DOHH2 (cell line): ENCODE measurements at regions not wholly inside any gene's neighbourhood (a gene's known extent, or its start where the extent isn't known, plus 50 kb on each side); places are given as distances from the start of the nearest gene placed in this dataset.

Experiments used
- H3F3A ChIP-seq: fragments of 200-600 bp; sonication (generic), shearing (Covaris generic); 2 replicates; pipeline ENCODE4 v1.6.0; 2016; ENCODE audit warnings: antibody characterized with exemption, mild to moderate bottlenecking; ENCODE audit not compliant: control insufficient read depth, insufficient read depth
- H3K27ac ChIP-seq: fragments of 200-600 bp; sonication (generic); 2 replicates; pipeline ENCODE4 v1.5.1; 2014; ENCODE audit warnings: low read depth, mild to moderate bottlenecking, low read length, moderate library complexity
- H3K27me3 ChIP-seq: fragments of 200-600 bp; sonication (generic); 2 replicates; pipeline ENCODE4 v1.6.1; 2014; ENCODE audit warnings: mild to moderate bottlenecking, low read length, mixed read lengths; ENCODE audit not compliant: control insufficient read depth
- H3K36me3 ChIP-seq: fragments of 200-600 bp; sonication (generic); 2 replicates; pipeline ENCODE4 v1.6.1; 2014; ENCODE audit warnings: mild to moderate bottlenecking, low read length, moderate library complexity, mixed read lengths; ENCODE audit not compliant: control insufficient read depth
- H3K4me1 ChIP-seq: fragments of 200-600 bp; sonication (generic); 2 replicates; pipeline ENCODE4 v1.6.1; 2014; ENCODE audit warnings: mild to moderate bottlenecking, low read length, mixed read lengths; ENCODE audit not compliant: control insufficient read depth
- H3K4me2 ChIP-seq: fragments of 200-600 bp; sonication (generic); 2 replicates; pipeline ENCODE4 v1.6.0; 2014; ENCODE audit warnings: mild to moderate bottlenecking, low read length, moderate library complexity
- H3K4me3 ChIP-seq: fragments of 200-600 bp; sonication (generic); 2 replicates; pipeline ENCODE4 v1.5.1; 2014; ENCODE audit warnings: mild to moderate bottlenecking, low read length, mixed read lengths
- H3K79me2 ChIP-seq: fragments of 200-600 bp; sonication (generic); 2 replicates; pipeline ENCODE4 v1.6.1; 2014; ENCODE audit warnings: mild to moderate bottlenecking, low read length, mixed read lengths; ENCODE audit not compliant: control insufficient read depth
- H3K9me2 ChIP-seq: fragments of 200-600 bp; sonication (generic); replicated peaks from 2 replicates; pipeline ENCODE4 v1.6.1; 2014; ENCODE audit warnings: mild to moderate bottlenecking, low read length, mixed read lengths; ENCODE audit not compliant: control insufficient read depth
- H3K9me3 ChIP-seq: fragments of 200-600 bp; sonication (generic); 2 replicates; pipeline ENCODE4 v1.6.1; 2014; ENCODE audit warnings: antibody characterized with exemption, low read length, mixed read lengths; ENCODE audit not compliant: control insufficient read depth, insufficient read depth
- H4K20me1 ChIP-seq: fragments of 200-600 bp; sonication (generic); 2 replicates; pipeline ENCODE4 v1.6.0; 2014; ENCODE audit warnings: low read depth, mild to moderate bottlenecking, antibody characterized with exemption, low read length, moderate library complexity; ENCODE audit not compliant: control insufficient read depth, insufficient read depth
- EZH2phosphoT487 ChIP-seq: fragments of 200-600 bp; sonication (generic); IDR thresholded peaks from 2 replicates; pipeline ENCODE4 v1.6.1; 2017; ENCODE audit warnings: borderline replicate concordance, mild to moderate bottlenecking, antibody characterized with exemption, low read length, moderate library complexity, mixed read lengths
- TF ChIP-seq, protein P1 (sequence below): fragments of 200-600 bp; sonication (generic); IDR thresholded peaks from one replicate; pipeline ENCODE4 v1.5.1; 2014; ENCODE audit warnings: antibody characterized with exemption, mild to moderate bottlenecking, low read depth, low read length; ENCODE audit not compliant: poor library complexity, severe bottlenecking

DNA sequence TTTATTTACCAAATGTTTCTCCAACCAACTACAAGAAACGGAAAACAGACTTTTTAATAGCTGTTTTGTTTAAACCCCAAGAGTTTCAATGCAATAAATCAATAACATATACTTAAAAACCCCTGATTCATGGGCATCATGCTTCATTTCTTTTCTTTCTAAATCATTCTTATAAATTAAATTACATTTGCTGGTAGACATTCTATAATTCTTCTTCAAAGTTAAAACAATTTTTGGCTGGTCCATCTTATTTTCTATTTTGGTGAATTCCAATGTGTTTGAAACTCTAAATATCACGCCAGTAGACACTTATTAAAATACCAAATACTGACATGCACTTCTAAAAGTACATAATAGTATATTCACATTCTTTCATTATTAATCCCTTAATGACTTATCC lies 408.6 kb downstream of the LIG4 start:
- Histone ChIP-seq H3K79me2 (no peaks in the 10 kb centered on the region), H3K9me2 (no peaks in the 10 kb centered on the region), H3K27me3 (no peaks in the 10 kb centered on the region), H3F3A (no peaks in the 10 kb centered on the region), H4K20me1 (no peaks in the 10 kb centered on the region), H3K4me1 (peaks cover 6% of the 10 kb centered on the region), H3K27ac (no peak overlapping the region), H3K4me2 (no peak overlapping the region), H3K4me3 (no peak overlapping the region), H3K9me3 (no peaks in the 10 kb centered on the region), H3K36me3 (no peaks in the 10 kb centered on the region)
- TF ChIP-seq, protein P1, sequence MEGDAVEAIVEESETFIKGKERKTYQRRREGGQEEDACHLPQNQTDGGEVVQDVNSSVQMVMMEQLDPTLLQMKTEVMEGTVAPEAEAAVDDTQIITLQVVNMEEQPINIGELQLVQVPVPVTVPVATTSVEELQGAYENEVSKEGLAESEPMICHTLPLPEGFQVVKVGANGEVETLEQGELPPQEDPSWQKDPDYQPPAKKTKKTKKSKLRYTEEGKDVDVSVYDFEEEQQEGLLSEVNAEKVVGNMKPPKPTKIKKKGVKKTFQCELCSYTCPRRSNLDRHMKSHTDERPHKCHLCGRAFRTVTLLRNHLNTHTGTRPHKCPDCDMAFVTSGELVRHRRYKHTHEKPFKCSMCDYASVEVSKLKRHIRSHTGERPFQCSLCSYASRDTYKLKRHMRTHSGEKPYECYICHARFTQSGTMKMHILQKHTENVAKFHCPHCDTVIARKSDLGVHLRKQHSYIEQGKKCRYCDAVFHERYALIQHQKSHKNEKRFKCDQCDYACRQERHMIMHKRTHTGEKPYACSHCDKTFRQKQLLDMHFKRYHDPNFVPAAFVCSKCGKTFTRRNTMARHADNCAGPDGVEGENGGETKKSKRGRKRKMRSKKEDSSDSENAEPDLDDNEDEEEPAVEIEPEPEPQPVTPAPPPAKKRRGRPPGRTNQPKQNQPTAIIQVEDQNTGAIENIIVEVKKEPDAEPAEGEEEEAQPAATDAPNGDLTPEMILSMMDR = no peak

DNA sequence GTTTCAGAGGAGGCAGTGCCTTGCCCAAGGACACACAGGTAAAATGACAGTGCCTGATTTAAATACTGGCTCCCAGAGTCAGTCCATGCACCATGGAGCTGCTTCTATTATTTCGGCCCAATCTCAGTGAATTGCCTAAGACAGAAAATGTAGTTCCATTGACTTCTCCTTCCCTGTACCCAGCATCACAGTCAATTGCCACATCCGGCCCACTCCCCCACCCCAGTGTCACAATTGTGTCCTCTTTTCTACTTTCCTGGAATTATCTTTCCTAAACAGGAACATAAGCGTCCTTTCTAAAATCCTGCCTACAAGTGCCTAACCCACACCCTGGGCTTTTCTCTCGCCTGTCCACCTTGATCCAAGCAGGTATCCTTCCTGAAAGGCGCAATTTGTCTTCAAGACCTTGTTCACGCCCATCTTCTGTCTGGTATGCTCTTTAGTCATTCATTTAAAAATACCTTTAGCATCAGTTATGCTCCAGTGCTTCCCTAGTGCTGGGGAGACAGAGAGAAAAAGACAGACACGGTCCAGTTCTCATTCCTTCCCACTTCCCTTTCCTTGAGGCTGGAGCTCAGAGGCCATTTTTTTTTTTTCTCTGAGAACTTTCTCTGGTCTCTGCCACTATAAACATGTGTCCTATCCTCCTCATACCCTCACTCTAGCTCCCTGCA lies 411.4 kb downstream of the LIG4 start:
- TF ChIP-seq, protein P1 = no peak
- no peak for TF ChIP-seq EZH2phosphoT487
- Histone ChIP-seq H3K27me3 (no peaks in the 10 kb centered on the region), H3F3A (no peaks in the 10 kb centered on the region), H3K4me1 (peaks cover 6% of the 10 kb centered on the region), H3K9me2 (no peaks in the 10 kb centered on the region), H4K20me1 (no peaks in the 10 kb centered on the region), H3K27ac (no peak overlapping the region), H3K4me2 (no peak overlapping the region), H3K4me3 (no peak overlapping the region), H3K79me2 (no peaks in the 10 kb centered on the region), H3K9me3 (no peaks in the 10 kb centered on the region), H3K36me3 (no peaks in the 10 kb centered on the region)

DNA sequence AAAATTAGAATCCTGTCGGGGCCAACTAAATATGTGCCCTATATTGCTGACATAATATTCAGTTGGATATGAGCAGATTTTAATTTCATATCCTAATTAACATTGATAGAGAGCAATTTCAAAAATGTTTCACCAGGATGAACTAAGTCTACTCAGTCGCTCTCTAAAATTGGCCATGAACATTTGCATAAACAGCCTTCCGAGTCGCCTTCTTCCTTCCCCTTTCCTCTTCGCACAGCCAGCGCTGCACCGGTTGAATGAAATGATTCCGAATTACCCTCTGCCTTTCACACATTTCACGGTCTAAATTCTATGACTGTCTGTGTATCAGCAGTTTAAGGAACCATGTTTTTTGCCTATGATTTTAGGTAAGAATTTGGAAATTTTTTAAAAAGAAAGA lies 413.7 kb downstream of the LIG4 start:
- Histone ChIP-seq H3K4me2 (no peak overlapping the region), H3K4me1 (peaks cover 6% of the 10 kb centered on the region), H4K20me1 (no peaks in the 10 kb centered on the region), H3K9me3 (no peaks in the 10 kb centered on the region), H3K9me2 (no peaks in the 10 kb centered on the region), H3K79me2 (no peaks in the 10 kb centered on the region), H3K4me3 (no peak overlapping the region), H3K27ac (no peak overlapping the region), H3K36me3 (no peaks in the 10 kb centered on the region), H3K27me3 (no peaks in the 10 kb centered on the region), H3F3A (no peaks in the 10 kb centered on the region)
- TF ChIP-seq EZH2phosphoT487 = no peak
- TF ChIP-seq, protein P1 = no peak

DNA sequence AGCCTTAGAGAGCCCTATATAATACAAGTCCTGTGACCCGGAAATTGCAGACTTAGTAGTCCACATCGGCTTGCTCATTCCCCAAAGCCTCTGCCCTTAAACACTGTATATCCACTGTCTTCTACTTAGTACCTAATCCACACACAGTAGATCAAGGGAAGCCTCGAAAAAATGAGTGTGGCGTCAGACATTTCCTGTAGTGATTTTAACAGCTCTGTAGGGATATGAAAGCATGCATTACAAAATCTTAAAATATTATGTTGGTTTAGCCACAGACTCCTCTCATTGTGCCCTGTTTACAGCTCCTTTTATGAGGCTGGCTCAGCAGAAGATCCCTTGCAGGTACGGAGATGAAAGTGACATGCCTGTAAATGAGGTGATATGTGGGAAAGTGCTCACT lies 416.3 kb downstream of the LIG4 start:
- no peaks in the 10 kb centered on the region for H3K9me3 ChIP-seq
- no peaks in the 10 kb centered on the region for H3K79me2 ChIP-seq
- H3K4me2 ChIP-seq = no peak overlapping the region
- no peaks in the 10 kb centered on the region for H3K36me3 ChIP-seq
- no peak overlapping the region for H3K27ac ChIP-seq
- no peak for TF ChIP-seq EZH2phosphoT487
- TF ChIP-seq, protein P1 = no peak
- H3K4me3 ChIP-seq = no peak overlapping the region
- H3K4me1 ChIP-seq = peaks cover 2% of the 10 kb centered on the region
- H3F3A ChIP-seq = no peaks in the 10 kb centered on the region
- H4K20me1 ChIP-seq = no peaks in the 10 kb centered on the region
- no peaks in the 10 kb centered on the region for H3K9me2 ChIP-seq
- no peaks in the 10 kb centered on the region for H3K27me3 ChIP-seq
